ENCODE measurements at regions not wholly inside any gene's neighbourhood (a gene's known extent, or its start where the extent isn't known, plus 50 kb on each side); places are given as distances from the start of the nearest gene placed in this dataset.
"Not testable (repeated sequence)": the region's sequence is repeated elsewhere in the genome, so short reads cannot be mapped to it uniquely, and the experiment has no call there.

GRCh38 chr14:85187521-85187920 is 342.4 kb upstream of the FLRT2 start (continued):
- TF ChIP-seq SMAD3 (CRISPR knock-in tag; IDR thresholded peaks at IDR 0.05; ENCODE audit: borderline replicate concordance) = no peak
- TF ChIP-seq ZNF138 (CRISPR knock-in tag; conservative IDR thresholded peaks at IDR 0.05) = no peak
- TF ChIP-seq JUN (CRISPR knock-in tag; IDR thresholded peaks at IDR 0.05) = no peak
- TF ChIP-seq ZBTB21 (CRISPR knock-in tag; IDR thresholded peaks at IDR 0.05; ENCODE audit: borderline replicate concordance) = no peak
- no peak for TF ChIP-seq GTF2I (CRISPR knock-in tag; conservative IDR thresholded peaks at IDR 0.05)
- no peak for TF ChIP-seq ATF3 (CRISPR knock-in tag; conservative IDR thresholded peaks at IDR 0.05)
- no peak for TF ChIP-seq ARID4B (CRISPR knock-in tag; IDR thresholded peaks at IDR 0.05; ENCODE audit: borderline replicate concordance)
- TF ChIP-seq USF2 (CRISPR knock-in tag; IDR thresholded peaks at IDR 0.05) = no peak
- TF ChIP-seq FOXJ3 (CRISPR knock-in tag; IDR thresholded peaks at IDR 0.05; ENCODE audit: borderline replicate concordance) = no peak
- no peak for TF ChIP-seq CBFB (CRISPR knock-in tag; IDR thresholded peaks at IDR 0.05; ENCODE audit: low read depth)
- no peak for TF ChIP-seq CDX4 (CRISPR knock-in tag; IDR thresholded peaks at IDR 0.05; ENCODE audit: borderline replicate concordance)
- no peak for TF ChIP-seq FOXK1 (CRISPR knock-in tag; IDR thresholded peaks at IDR 0.05)
- no peak for TF ChIP-seq RORB (CRISPR knock-in tag; IDR thresholded peaks at IDR 0.05)

GRCh38 chr14:85188836-85189235 is 341.1 kb upstream of the FLRT2 start:
- no peaks in the 10 kb centered on the region for H3K9me3 Mint-ChIP-seq
- no peak for TF ChIP-seq TEAD1 (CRISPR knock-in tag; IDR thresholded peaks at IDR 0.05)
- H3K27me3 Mint-ChIP-seq (ENCODE audit: low read depth) = no peaks in the 10 kb centered on the region
- no peak overlapping the region for H3K27ac Mint-ChIP-seq
- no peak overlapping the region for H3K4me3 Mint-ChIP-seq
- CTCF ChIA-PET = no interaction called here
- no peaks in the 10 kb centered on the region for H3K36me3 Mint-ChIP-seq
- no peak for DNase-seq (ENCODE audit: low spot score)
- H3K4me1 Mint-ChIP-seq = no peaks in the 10 kb centered on the region
- POLR2A ChIA-PET = no interaction called here
- ATAC-seq = no peak

- POLR2A ChIA-PET; H3K27ac Mint-ChIP-seq; H3K36me3 Mint-ChIP-seq; DNase-seq (ENCODE audit: low spot score); H3K27me3 Mint-ChIP-seq (ENCODE audit: low read depth); H3K4me3 Mint-ChIP-seq; ATAC-seq; H3K4me1 Mint-ChIP-seq; H3K9me3 Mint-ChIP-seq; CTCF ChIA-PET: not testable (repeated sequence)
These were observed 340.7 kb upstream of the FLRT2 start for GRCh38 chr14:85189253-85189652.

- Mint-ChIP-seq H3K27me3 (ENCODE audit: low read depth) (no peaks in the 10 kb centered on the region), H3K36me3 (no peaks in the 10 kb centered on the region), H3K4me3 (no peak overlapping the region), H3K4me1 (no peaks in the 10 kb centered on the region), H3K27ac (no peak overlapping the region), H3K9me3 (peaks cover 6% of the 10 kb centered on the region; the same call in 1 of the 2 replicates)
- ATAC-seq (no peak), DNase-seq (ENCODE audit: low spot score) (no peak)
- ChIA-PET CTCF (no interaction called here), POLR2A (no interaction called here)
- TF ChIP-seq MAX (CRISPR knock-in tag; IDR thresholded peaks at IDR 0.05) (no peak), JUN (CRISPR knock-in tag; IDR thresholded peaks at IDR 0.05) (no peak), AFF4 (CRISPR knock-in tag; IDR thresholded peaks at IDR 0.05; ENCODE audit: borderline replicate concordance) (no peak), MLX (CRISPR knock-in tag; IDR thresholded peaks at IDR 0.05) (no peak), SP1 (CRISPR knock-in tag; conservative IDR thresholded peaks at IDR 0.05) (no peak)
These were observed 339.7 kb upstream of the FLRT2 start for GRCh38 chr14:85190251-85190650.

All from WTC11 (cell line).